ENCODE measurements at regions not wholly inside any gene's neighbourhood (a gene's known extent, or its start where the extent isn't known, plus 50 kb on each side); places are given as distances from the start of the nearest gene placed in this dataset.

- TF ChIP-seq CTCF (IDR thresholded peaks at IDR 0.05) = no peak
- H3K4me3 Mint-ChIP-seq = no peak overlapping the region
Observed at GRCh38 chrX:112967341-112967740, 126.7 kb upstream of the AMOT start.

GRCh38 chrX:112961981-112962380, 121.3 kb upstream of the AMOT start:
- DNase-seq = no peak
- Mint-ChIP-seq H3K4me3 (no peak overlapping the region), H3K27ac (no peak overlapping the region), H3K27me3 (ENCODE audit: low read depth, poor library complexity) (peaks cover under 1% of the 10 kb centered on the region), H3K4me1 (peaks cover 14% of the 10 kb centered on the region), H3K9me3 (no peaks in the 10 kb centered on the region), H3K36me3 (ENCODE audit: low read depth) (no peaks in the 10 kb centered on the region)
- TF ChIP-seq CTCF (IDR thresholded peaks at IDR 0.05) = no peak

More at GRCh38 chrX:112967341-112967740, 126.7 kb upstream of the AMOT start:
- no peak for DNase-seq
- H3K36me3 Mint-ChIP-seq (ENCODE audit: low read depth) = no peaks in the 10 kb centered on the region
- peaks cover 18% of the 10 kb centered on the region for H3K4me1 Mint-ChIP-seq
- peaks cover 6% of the 10 kb centered on the region for H3K27me3 Mint-ChIP-seq (ENCODE audit: low read depth, poor library complexity)
- peak overlapping the region; percentile 40 for H3K27ac Mint-ChIP-seq
- no peaks in the 10 kb centered on the region for H3K9me3 Mint-ChIP-seq

GRCh38 chrX:112947981-112948615, 107.5 kb upstream of the AMOT start:
- no peak for DNase-seq
- Mint-ChIP-seq H3K4me1 (peaks cover 61% of the 10 kb centered on the region), H3K27ac (peak overlapping the region; percentile 83), H3K36me3 (ENCODE audit: low read depth) (no peaks in the 10 kb centered on the region), H3K9me3 (no peaks in the 10 kb centered on the region), H3K4me3 (no peak overlapping the region), H3K27me3 (ENCODE audit: low read depth, poor library complexity) (no peaks in the 10 kb centered on the region)
- TF ChIP-seq CTCF (IDR thresholded peaks at IDR 0.05) = no peak

- Mint-ChIP-seq H3K36me3 (ENCODE audit: low read depth) (no peaks in the 10 kb centered on the region), H3K9me3 (no peaks in the 10 kb centered on the region), H3K27ac (peak overlapping the region; percentile 91), H3K4me1 (peaks cover 56% of the 10 kb centered on the region), H3K27me3 (ENCODE audit: low read depth, poor library complexity) (no peaks in the 10 kb centered on the region), H3K4me3 (peak overlapping the region; percentile 37)
- no peak for DNase-seq
- no peak for TF ChIP-seq CTCF (IDR thresholded peaks at IDR 0.05)
Observed at GRCh38 chrX:112946227-112946626, 105.6 kb upstream of the AMOT start.

- H3K27ac Mint-ChIP-seq = peak overlapping the region; percentile 91
- peak overlapping the region; percentile 37 for H3K4me3 Mint-ChIP-seq
- no peaks in the 10 kb centered on the region for H3K36me3 Mint-ChIP-seq (ENCODE audit: low read depth)
- no peak for TF ChIP-seq CTCF (IDR thresholded peaks at IDR 0.05)
- H3K27me3 Mint-ChIP-seq (ENCODE audit: low read depth, poor library complexity) = no peaks in the 10 kb centered on the region
- peaks cover 60% of the 10 kb centered on the region for H3K4me1 Mint-ChIP-seq
- no peaks in the 10 kb centered on the region for H3K9me3 Mint-ChIP-seq
- peak; percentile 51 for DNase-seq
Observed at GRCh38 chrX:112945826-112946225, 105.2 kb upstream of the AMOT start.

GRCh38 chrX:112941209-112941837, 100.7 kb upstream of the AMOT start:
- Mint-ChIP-seq H3K9me3 (no peaks in the 10 kb centered on the region), H3K4me1 (peaks cover 37% of the 10 kb centered on the region), H3K27me3 (ENCODE audit: low read depth, poor library complexity) (peaks cover 3% of the 10 kb centered on the region), H3K36me3 (ENCODE audit: low read depth) (no peaks in the 10 kb centered on the region), H3K27ac (peak overlapping the region; percentile 89), H3K4me3 (no peak overlapping the region)
- DNase-seq = no peak
- no peak for TF ChIP-seq CTCF (IDR thresholded peaks at IDR 0.05)
